MM.1S (cell line): ENCODE measurements at regions not wholly inside any gene's neighbourhood (a gene's known extent, or its start where the extent isn't known, plus 50 kb on each side); places are given as distances from the start of the nearest gene placed in this dataset.

Experiments used
- EZH2 ChIP-seq: fragments of 300-600 bp; sonication (generic); optimal IDR thresholded peaks from 2 replicates; pipeline ENCODE3; 2017; ENCODE audit warnings: low read depth, mild to moderate bottlenecking, antibody characterized with exemption, low read length, mixed read lengths
- EZH2phosphoT487 ChIP-seq: fragments of 300-600 bp; sonication (generic); IDR thresholded peaks from 2 replicates; pipeline ENCODE4 v1.6.1; 2018; ENCODE audit warnings: antibody characterized with exemption, low read length
- TF ChIP-seq, protein P1 (sequence below): fragments of 300-600 bp; sonication (generic); IDR thresholded peaks from 2 replicates; pipeline ENCODE4 v1.5.1; 2016; ENCODE audit warnings: antibody characterized with exemption, low read length, mixed read lengths

DNA sequence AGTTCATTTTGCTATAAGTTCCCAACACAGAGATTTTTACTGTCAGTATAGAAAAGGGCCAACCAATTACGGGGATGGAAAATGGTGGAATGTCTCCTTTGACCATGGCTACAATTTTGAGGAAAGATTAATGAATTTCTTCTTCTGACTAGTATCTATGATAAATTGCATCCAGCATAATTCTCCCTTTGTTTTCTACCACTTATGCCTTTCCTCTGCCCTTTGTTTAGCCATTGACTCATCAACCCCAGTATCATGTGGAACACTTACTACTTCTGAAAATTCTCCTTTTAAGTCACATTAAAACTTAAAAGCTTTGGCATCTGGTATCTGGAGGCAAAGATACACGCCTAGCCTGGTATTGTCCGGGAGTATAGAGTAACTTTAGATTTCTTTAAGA, 92.9 kb upstream of the CADPS start:
- TF ChIP-seq, protein P1, sequence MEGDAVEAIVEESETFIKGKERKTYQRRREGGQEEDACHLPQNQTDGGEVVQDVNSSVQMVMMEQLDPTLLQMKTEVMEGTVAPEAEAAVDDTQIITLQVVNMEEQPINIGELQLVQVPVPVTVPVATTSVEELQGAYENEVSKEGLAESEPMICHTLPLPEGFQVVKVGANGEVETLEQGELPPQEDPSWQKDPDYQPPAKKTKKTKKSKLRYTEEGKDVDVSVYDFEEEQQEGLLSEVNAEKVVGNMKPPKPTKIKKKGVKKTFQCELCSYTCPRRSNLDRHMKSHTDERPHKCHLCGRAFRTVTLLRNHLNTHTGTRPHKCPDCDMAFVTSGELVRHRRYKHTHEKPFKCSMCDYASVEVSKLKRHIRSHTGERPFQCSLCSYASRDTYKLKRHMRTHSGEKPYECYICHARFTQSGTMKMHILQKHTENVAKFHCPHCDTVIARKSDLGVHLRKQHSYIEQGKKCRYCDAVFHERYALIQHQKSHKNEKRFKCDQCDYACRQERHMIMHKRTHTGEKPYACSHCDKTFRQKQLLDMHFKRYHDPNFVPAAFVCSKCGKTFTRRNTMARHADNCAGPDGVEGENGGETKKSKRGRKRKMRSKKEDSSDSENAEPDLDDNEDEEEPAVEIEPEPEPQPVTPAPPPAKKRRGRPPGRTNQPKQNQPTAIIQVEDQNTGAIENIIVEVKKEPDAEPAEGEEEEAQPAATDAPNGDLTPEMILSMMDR = no peak
- TF ChIP-seq EZH2 = no peak
- TF ChIP-seq EZH2phosphoT487 = no peak
